ENCODE measurements at regions not wholly inside any gene's neighbourhood (a gene's known extent, or its start where the extent isn't known, plus 50 kb on each side); places are given as distances from the start of the nearest gene placed in this dataset.

DNA sequence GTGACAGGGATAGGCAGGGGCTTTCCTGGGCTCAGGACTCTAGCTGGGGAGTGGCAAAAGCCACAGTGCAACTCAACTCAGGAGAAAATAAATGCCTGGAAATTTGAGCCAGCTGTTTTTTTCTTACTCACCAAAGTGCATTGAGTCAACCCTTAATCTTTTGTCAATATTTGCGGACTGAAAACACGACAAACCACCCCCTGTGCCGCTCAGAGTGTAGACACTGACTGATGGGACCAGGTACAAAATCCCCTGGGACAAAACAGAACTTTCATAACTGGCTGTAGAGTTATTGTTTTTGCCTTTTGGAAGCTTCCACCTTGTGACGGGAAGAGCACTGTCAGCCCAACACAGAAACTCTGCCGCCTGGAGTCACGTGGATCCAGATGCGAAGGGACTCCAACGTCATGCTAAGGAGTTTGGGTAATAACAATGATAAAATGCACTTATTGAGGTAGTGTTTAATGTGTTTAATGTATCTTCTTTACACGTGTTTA lies 164.6 kb downstream of the PLPP3 start (continued):
- TF ChIP-seq ZNF33B (CRISPR knock-in tag; IDR thresholded peaks at IDR 0.05) (no peak; the same call in 1 of the 2 replicates), HDAC1 (CRISPR knock-in tag; IDR thresholded peaks at IDR 0.05) (peak; percentile 91), ZNF20 (CRISPR knock-in tag; IDR thresholded peaks at IDR 0.05) (no peak), CENPT (CRISPR knock-in tag; IDR thresholded peaks at IDR 0.05; ENCODE audit: low read depth) (no peak), ZNF331 (CRISPR knock-in tag; IDR thresholded peaks at IDR 0.05) (peak; percentile 77), ZNF670 (CRISPR knock-in tag; IDR thresholded peaks at IDR 0.05; ENCODE audit: borderline replicate concordance) (peak; percentile 68; the same call in 1 of the 2 replicates), RXRB (CRISPR knock-in tag; IDR thresholded peaks at IDR 0.05; ENCODE audit: borderline replicate concordance) (peak; percentile 90), ZNF207 (IDR thresholded peaks at IDR 0.05; ENCODE audit: borderline replicate concordance) (no peak), ZNF652 (CRISPR knock-in tag; IDR thresholded peaks at IDR 0.05; ENCODE audit: borderline replicate concordance, low read depth) (peak; percentile 45; the same call in 1 of the 2 replicates), CAMTA2 (CRISPR knock-in tag; IDR thresholded peaks at IDR 0.05; ENCODE audit: borderline replicate concordance) (no peak), PLRG1 (conservative IDR thresholded peaks at IDR 0.05) (no peak), TP53 (CRISPR knock-in tag; conservative IDR thresholded peaks at IDR 0.05) (peak; percentile 58; the same call in 1 of the 2 replicates), ZNF225 (CRISPR knock-in tag; IDR thresholded peaks at IDR 0.05) (no peak), ZNF850 (CRISPR knock-in tag; conservative IDR thresholded peaks at IDR 0.05) (no peak), KLF16 (CRISPR knock-in tag; IDR thresholded peaks at IDR 0.05) (peak in 1 of 2 experiments; percentile 74; a peak in 1 of 4 replicates), ZNF34 (CRISPR knock-in tag; IDR thresholded peaks at IDR 0.05; ENCODE audit: borderline replicate concordance) (no peak), PAX8 (CRISPR knock-in tag; IDR thresholded peaks at IDR 0.05; ENCODE audit: borderline replicate concordance) (no peak), ZNF160 (CRISPR knock-in tag; IDR thresholded peaks at IDR 0.05) (no peak), MTA3 (CRISPR knock-in tag; IDR thresholded peaks at IDR 0.05) (no peak), ZNF138 (CRISPR knock-in tag; IDR thresholded peaks at IDR 0.05; ENCODE audit: low read depth) (no peak)
- TF ChIP-seq, protein P1, sequence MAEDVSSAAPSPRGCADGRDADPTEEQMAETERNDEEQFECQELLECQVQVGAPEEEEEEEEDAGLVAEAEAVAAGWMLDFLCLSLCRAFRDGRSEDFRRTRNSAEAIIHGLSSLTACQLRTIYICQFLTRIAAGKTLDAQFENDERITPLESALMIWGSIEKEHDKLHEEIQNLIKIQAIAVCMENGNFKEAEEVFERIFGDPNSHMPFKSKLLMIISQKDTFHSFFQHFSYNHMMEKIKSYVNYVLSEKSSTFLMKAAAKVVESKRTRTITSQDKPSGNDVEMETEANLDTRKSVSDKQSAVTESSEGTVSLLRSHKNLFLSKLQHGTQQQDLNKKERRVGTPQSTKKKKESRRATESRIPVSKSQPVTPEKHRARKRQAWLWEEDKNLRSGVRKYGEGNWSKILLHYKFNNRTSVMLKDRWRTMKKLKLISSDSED (CRISPR knock-in tag; IDR thresholded peaks at IDR 0.05) = no peak
- TF ChIP-seq, protein P2, sequence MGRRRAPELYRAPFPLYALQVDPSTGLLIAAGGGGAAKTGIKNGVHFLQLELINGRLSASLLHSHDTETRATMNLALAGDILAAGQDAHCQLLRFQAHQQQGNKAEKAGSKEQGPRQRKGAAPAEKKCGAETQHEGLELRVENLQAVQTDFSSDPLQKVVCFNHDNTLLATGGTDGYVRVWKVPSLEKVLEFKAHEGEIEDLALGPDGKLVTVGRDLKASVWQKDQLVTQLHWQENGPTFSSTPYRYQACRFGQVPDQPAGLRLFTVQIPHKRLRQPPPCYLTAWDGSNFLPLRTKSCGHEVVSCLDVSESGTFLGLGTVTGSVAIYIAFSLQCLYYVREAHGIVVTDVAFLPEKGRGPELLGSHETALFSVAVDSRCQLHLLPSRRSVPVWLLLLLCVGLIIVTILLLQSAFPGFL (CRISPR knock-in tag; IDR thresholded peaks at IDR 0.05) = no peak
- TF ChIP-seq, protein P3, sequence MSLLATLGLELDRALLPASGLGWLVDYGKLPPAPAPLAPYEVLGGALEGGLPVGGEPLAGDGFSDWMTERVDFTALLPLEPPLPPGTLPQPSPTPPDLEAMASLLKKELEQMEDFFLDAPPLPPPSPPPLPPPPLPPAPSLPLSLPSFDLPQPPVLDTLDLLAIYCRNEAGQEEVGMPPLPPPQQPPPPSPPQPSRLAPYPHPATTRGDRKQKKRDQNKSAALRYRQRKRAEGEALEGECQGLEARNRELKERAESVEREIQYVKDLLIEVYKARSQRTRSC (CRISPR knock-in tag; IDR thresholded peaks at IDR 0.05; ENCODE audit: low read depth) = no peak
- TF ChIP-seq, protein P4, sequence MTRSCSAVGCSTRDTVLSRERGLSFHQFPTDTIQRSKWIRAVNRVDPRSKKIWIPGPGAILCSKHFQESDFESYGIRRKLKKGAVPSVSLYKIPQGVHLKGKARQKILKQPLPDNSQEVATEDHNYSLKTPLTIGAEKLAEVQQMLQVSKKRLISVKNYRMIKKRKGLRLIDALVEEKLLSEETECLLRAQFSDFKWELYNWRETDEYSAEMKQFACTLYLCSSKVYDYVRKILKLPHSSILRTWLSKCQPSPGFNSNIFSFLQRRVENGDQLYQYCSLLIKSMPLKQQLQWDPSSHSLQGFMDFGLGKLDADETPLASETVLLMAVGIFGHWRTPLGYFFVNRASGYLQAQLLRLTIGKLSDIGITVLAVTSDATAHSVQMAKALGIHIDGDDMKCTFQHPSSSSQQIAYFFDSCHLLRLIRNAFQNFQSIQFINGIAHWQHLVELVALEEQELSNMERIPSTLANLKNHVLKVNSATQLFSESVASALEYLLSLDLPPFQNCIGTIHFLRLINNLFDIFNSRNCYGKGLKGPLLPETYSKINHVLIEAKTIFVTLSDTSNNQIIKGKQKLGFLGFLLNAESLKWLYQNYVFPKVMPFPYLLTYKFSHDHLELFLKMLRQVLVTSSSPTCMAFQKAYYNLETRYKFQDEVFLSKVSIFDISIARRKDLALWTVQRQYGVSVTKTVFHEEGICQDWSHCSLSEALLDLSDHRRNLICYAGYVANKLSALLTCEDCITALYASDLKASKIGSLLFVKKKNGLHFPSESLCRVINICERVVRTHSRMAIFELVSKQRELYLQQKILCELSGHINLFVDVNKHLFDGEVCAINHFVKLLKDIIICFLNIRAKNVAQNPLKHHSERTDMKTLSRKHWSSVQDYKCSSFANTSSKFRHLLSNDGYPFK (CRISPR knock-in tag; IDR thresholded peaks at IDR 0.05; ENCODE audit: borderline replicate concordance) = no peak
- TF ChIP-seq, protein P5, sequence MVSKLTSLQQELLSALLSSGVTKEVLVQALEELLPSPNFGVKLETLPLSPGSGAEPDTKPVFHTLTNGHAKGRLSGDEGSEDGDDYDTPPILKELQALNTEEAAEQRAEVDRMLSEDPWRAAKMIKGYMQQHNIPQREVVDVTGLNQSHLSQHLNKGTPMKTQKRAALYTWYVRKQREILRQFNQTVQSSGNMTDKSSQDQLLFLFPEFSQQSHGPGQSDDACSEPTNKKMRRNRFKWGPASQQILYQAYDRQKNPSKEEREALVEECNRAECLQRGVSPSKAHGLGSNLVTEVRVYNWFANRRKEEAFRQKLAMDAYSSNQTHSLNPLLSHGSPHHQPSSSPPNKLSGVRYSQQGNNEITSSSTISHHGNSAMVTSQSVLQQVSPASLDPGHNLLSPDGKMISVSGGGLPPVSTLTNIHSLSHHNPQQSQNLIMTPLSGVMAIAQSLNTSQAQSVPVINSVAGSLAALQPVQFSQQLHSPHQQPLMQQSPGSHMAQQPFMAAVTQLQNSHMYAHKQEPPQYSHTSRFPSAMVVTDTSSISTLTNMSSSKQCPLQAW (CRISPR knock-in tag; IDR thresholded peaks at IDR 0.05) = peak; percentile 85; the same call in 1 of the 2 replicates
